ENCODE measurements at regions not wholly inside any gene's neighbourhood (a gene's known extent, or its start where the extent isn't known, plus 50 kb on each side); places are given as distances from the start of the nearest gene placed in this dataset.
A peak's percentile ranks its signal among the peaks of the same experiment; 100 is the strongest.

GRCh38 chr12:83954071-83954789 is 958.4 kb downstream of the SLC6A15 start:
- Histone ChIP-seq H3K36me3 (ENCODE audit: control insufficient read depth in 2 of 4, insufficient read depth in 4 of 4, low read length in 3 of 4) (no peaks in the 10 kb centered on the region), H2AFZ (ENCODE audit: low read length) (no peak overlapping the region), H2BK15ac (ENCODE audit: low read length) (no peak overlapping the region), H2BK12ac (ENCODE audit: low read depth, low read length) (no peak overlapping the region), H3K4me3 (ENCODE audit: extremely low read depth in 1 of 4, insufficient read depth in 2 of 4, low read depth in 3 of 4, low read length in 4 of 4) (peak overlapping the region in 1 of 4 experiments; percentile 30; a peak in 1 of 8 replicates), H3K79me2 (ENCODE audit: control insufficient read depth in 1 of 2, insufficient read depth in 2 of 2, low read length in 2 of 2) (no peaks in the 10 kb centered on the region), H3K14ac (ENCODE audit: insufficient read length) (no peak overlapping the region), H3K4me2 (ENCODE audit: insufficient read depth in 1 of 2, low read depth in 2 of 2, low read length in 2 of 2) (no peak overlapping the region), H3K4me1 (replicated peaks in 1 of 4; ENCODE audit: control insufficient read depth in 3 of 4, insufficient read depth in 4 of 4, low read length in 3 of 4) (peaks cover 0 to 7% (median 0%) of the 10 kb centered on the region in 4 experiments; a peak in 3 of 7 replicates), H2BK120ac (replicated peaks; ENCODE audit: low read depth, low read length) (no peak overlapping the region), H3K18ac (ENCODE audit: extremely low read depth, low read length) (no peak overlapping the region), H2BK20ac (ENCODE audit: low read length) (no peak overlapping the region), H3K27ac (ENCODE audit: low read depth, low read length) (no peak overlapping the region), H3K27me3 (replicated peaks in 1 of 4; ENCODE audit: control insufficient read depth in 3 of 4, extremely low read depth in 1 of 4, insufficient read depth in 3 of 4, low read length in 3 of 4) (no peaks in the 10 kb centered on the region), H2BK5ac (ENCODE audit: low read depth, low read length) (no peak overlapping the region), H4K91ac (replicated peaks; ENCODE audit: insufficient read length, low read length) (no peak overlapping the region), H4K8ac (ENCODE audit: extremely low read depth, insufficient read depth, low read length) (no peak overlapping the region), H3K9ac (replicated peaks in 1 of 4; ENCODE audit: extremely low read depth in 1 of 4, low read depth in 3 of 4, low read length in 3 of 4) (no peak overlapping the region), H3K23me2 (ENCODE audit: low read depth, low read length) (no peaks in the 10 kb centered on the region), H4K20me1 (replicated peaks in 1 of 2; ENCODE audit: control insufficient read depth in 1 of 2, insufficient read depth in 2 of 2, low read length in 2 of 2) (no peaks in the 10 kb centered on the region), H4K5ac (ENCODE audit: insufficient read length, low read depth, low read length) (peak overlapping the region; percentile 83), H3K56ac (replicated peaks; ENCODE audit: insufficient read length, low read depth, low read length) (no peak overlapping the region), H2AK5ac (ENCODE audit: low read depth, low read length) (no peak overlapping the region), H3K23ac (ENCODE audit: insufficient read length) (no peak overlapping the region), H3K4ac (replicated peaks; ENCODE audit: insufficient read length, low read depth, low read length) (no peak overlapping the region), H3K9me3 (ENCODE audit: insufficient read depth in 2 of 2, low read depth in 1 of 2, low read length in 1 of 2) (peaks cover 6% of the 10 kb centered on the region in 2 experiments; a peak in 2 of 4 replicates), H3K79me1 (ENCODE audit: low read depth, low read length) (no peaks in the 10 kb centered on the region)
- 84% methylated on average over 2 of the region's 2 CpGs; no CpG with 5 or more reads in 1 of the 2 experiments for WGBS, 2 experiments (ENCODE audit: extremely low coverage in 1 of 2, insufficient coverage in 1 of 2, insufficient read length in 1 of 2, insufficient replicate concordance in 2 of 2, low coverage in 1 of 2, low lambda C conversion rate in 2 of 2, missing lambda C conversion rate in 1 of 2)
- DNase-seq (ENCODE audit: low read depth in 1 of 2, low spot score in 2 of 2), result no peak
- no peak for FAIRE-seq
- CTCF ChIA-PET (ENCODE audit: partially characterized antibody), result interaction anchor here (1.0 to 1.7 kb wide), 2 partner anchors 8 to 128 kb away, joined by 3 to 4 read pairs; no protein-coding TSS in a partner anchor
- POLR2A ChIA-PET (ENCODE audit: partially characterized antibody), result no interaction called here
- TF ChIP-seq CHD1 (IDR thresholded peaks at IDR 0.05; ENCODE audit: low read depth, low read length), result no peak
- no peak for TF ChIP-seq TAF1 (IDR thresholded peaks at IDR 0.05; ENCODE audit: low read depth, low read length)
- no peak for TF ChIP-seq SAP30 (IDR thresholded peaks at IDR 0.05; ENCODE audit: insufficient read depth, insufficient replicate concordance, low read length)
- no peak for TF ChIP-seq HDAC6 (IDR thresholded peaks at IDR 0.05; ENCODE audit: low read depth, low read length)
- TF ChIP-seq BRCA1 (IDR thresholded peaks at IDR 0.05; ENCODE audit: low read depth, low read length), result no peak

Data from H1 (cell line).